Adrenal gland (tissue), 5 donors: ENCODE measurements at regions not wholly inside any gene's neighbourhood (a gene's known extent, or its start where the extent isn't known, plus 50 kb on each side); places are given as distances from the start of the nearest gene placed in this dataset.

Experiments
- CTCF ChIP-seq, 6 experiments: fragments of 450-650 bp in 4 of 6; fragments of 200-600 bp in 2 of 6; sonication (generic) in 1 of 6; IDR thresholded peaks; 1 replicate in 5 of 6; 2 replicates in 1 of 6; pipeline versions ENCODE4 v1.5.1 to v1.8.0; 2016 to 2021; ENCODE audit warnings: antibody characterized with exemption in 6 of 6, mild to moderate bottlenecking in 2 of 6, moderate library complexity in 1 of 6
- POLR2A ChIP-seq, 2 donors: fragments of 450-650 bp; IDR thresholded peaks; one replicate each; pipeline ENCODE4 v1.6.1; 2017; ENCODE audit warnings: antibody characterized with exemption in 2 of 2, mild to moderate bottlenecking in 2 of 2, moderate library complexity in 1 of 2
- donor health status: DM: no; HTN: no; CAD: no.

GRCh38 chr1:17914131-17914530, 159.0 kb downstream of the ACTL8 start:
- no peak for TF ChIP-seq CTCF (IDR thresholded peaks at IDR 0.05)
- TF ChIP-seq POLR2A (IDR thresholded peaks at IDR 0.05), result no peak
